Hepatocyte (in vitro differentiated cells): ENCODE measurements at regions not wholly inside any gene's neighbourhood (a gene's known extent, or its start where the extent isn't known, plus 50 kb on each side); places are given as distances from the start of the nearest gene placed in this dataset.

Experiments
- DNase-seq: peaks from one replicate; pipeline ENCODE4 v3.0.0-alpha.2; 2016; ENCODE audit warnings: low spot score
- H2AFZ ChIP-seq: fragments of 200-600 bp; sonication (generic); 2 replicates; pipeline ENCODE4 v1.6.0; 2016; ENCODE audit warnings: antibody characterized with exemption, mild to moderate bottlenecking
- H3K27ac ChIP-seq: fragments of 200-600 bp; sonication (generic); 2 replicates; pipeline ENCODE4 v1.5.1; 2016; ENCODE audit warnings: mild to moderate bottlenecking
- H3K27me3 ChIP-seq: fragments of 200-600 bp; sonication (generic); 2 replicates; pipeline ENCODE4 v1.6.1; 2016
- H3K36me3 ChIP-seq: fragments of 200-600 bp; sonication (generic); replicated peaks from 2 replicates; pipeline ENCODE4 v1.5.1; 2016; ENCODE audit warnings: low read depth; ENCODE audit not compliant: insufficient read depth
- H3K4me1 ChIP-seq: fragments of 200-600 bp; sonication (generic); 2 replicates; pipeline ENCODE4 v1.5.1; 2016; ENCODE audit warnings: mild to moderate bottlenecking, moderate library complexity; ENCODE audit not compliant: insufficient read depth
- H3K4me2 ChIP-seq: fragments of 200-600 bp; sonication (generic); 2 replicates; pipeline ENCODE4 v1.6.0; 2016
- H3K4me3 ChIP-seq: fragments of 200-600 bp; sonication (generic); 2 replicates; pipeline ENCODE4 v1.5.1; 2016; ENCODE audit warnings: mild to moderate bottlenecking
- H3K79me2 ChIP-seq: fragments of 200-600 bp; sonication (generic); 2 replicates; pipeline ENCODE4 v1.6.0; 2017; ENCODE audit warnings: mild to moderate bottlenecking
- H3K9me2 ChIP-seq: fragments of 200-600 bp; sonication (generic); replicated peaks from 2 replicates; pipeline ENCODE4 v1.6.0; 2017; ENCODE audit warnings: mild to moderate bottlenecking; ENCODE audit not compliant: insufficient read depth
- H3K9me3 ChIP-seq: fragments of 200-600 bp; sonication (generic); 2 replicates; pipeline ENCODE4 v1.5.1; 2016; ENCODE audit warnings: low read depth, mild to moderate bottlenecking
- H4K20me1 ChIP-seq: fragments of 200-600 bp; sonication (generic); 2 replicates; pipeline ENCODE4 v1.6.0; 2016; ENCODE audit warnings: mild to moderate bottlenecking; ENCODE audit not compliant: insufficient read depth, poor library complexity, severe bottlenecking
- CTCF ChIP-seq: fragments of 200-600 bp; sonication (generic); IDR thresholded peaks from 2 replicates; pipeline ENCODE4 v1.5.1; 2016; ENCODE audit warnings: antibody characterized with exemption, mild to moderate bottlenecking; ENCODE audit not compliant: poor library complexity
- EZH2 ChIP-seq: fragments of 200-600 bp; sonication (generic); IDR thresholded peaks from 2 replicates; pipeline ENCODE4 v1.6.1; 2016; ENCODE audit warnings: antibody characterized with exemption, mild to moderate bottlenecking, borderline replicate concordance
- EZH2phosphoT487 ChIP-seq: fragments of 200-600 bp; sonication (generic); IDR thresholded peaks from one replicate; pipeline ENCODE4 v1.6.1; 2018; ENCODE audit warnings: antibody characterized with exemption, mild to moderate bottlenecking, low read depth, moderate library complexity; ENCODE audit not compliant: unreplicated experiment, severe bottlenecking
- WGBS: methylation state at CpG from one replicate; pipeline ENCODE4 v1.1.6; 2016; ENCODE audit warnings: low lambda C conversion rate; ENCODE audit errors: missing lambda C conversion rate; 5-methylcytosine and 5-hydroxymethylcytosine counted together

DNA sequence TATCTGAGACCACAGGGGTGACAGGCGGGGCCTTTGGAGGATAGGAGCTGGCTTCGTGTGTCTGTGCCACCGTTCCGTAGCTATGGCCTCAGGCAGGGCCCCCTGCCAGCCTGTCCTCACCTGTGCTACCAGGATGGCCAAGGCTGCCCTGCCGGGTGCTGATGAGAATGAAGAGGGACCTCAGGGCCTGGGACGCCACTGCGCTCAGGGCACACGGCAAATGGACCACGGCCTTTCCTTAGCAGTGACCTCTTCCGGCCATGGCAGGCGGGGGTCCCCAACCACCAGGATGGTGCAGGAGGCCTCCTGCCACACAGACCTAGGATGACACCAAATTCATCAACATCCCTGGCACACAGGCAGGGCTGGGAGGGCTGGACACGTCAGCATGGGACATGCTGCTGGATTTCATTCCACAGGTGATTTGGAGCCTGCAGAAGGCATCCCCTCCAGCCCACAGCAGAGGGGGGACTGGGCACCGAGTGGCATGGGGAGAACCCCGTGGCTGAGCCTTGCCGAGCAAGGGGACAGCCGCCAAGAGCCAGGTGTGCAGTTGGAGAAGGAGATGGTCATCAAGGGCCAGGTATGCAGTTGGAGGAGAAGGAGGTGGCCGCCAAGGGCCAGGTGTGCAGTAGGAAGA, 1321.0 kb downstream of the BRD1 start:
- Histone ChIP-seq H3K4me2 (no peak overlapping the region), H3K27me3 (no peaks in the 10 kb centered on the region), H4K20me1 (no peaks in the 10 kb centered on the region), H3K4me1 (no peaks in the 10 kb centered on the region), H3K36me3 (no peaks in the 10 kb centered on the region), H3K9me2 (no peaks in the 10 kb centered on the region), H3K79me2 (no peaks in the 10 kb centered on the region), H3K4me3 (no peak overlapping the region), H3K27ac (no peak overlapping the region), H2AFZ (no peak overlapping the region), H3K9me3 (no peaks in the 10 kb centered on the region)
- no peak for DNase-seq
- TF ChIP-seq EZH2 = no peak
- no peak for TF ChIP-seq EZH2phosphoT487
- no peak for TF ChIP-seq CTCF
- WGBS = 94% methylated on average over 17 of the region's 17 CpGs

- Histone ChIP-seq H3K27ac (no peak overlapping the region), H3K27me3 (no peaks in the 10 kb centered on the region), H3K36me3 (no peaks in the 10 kb centered on the region), H3K9me3 (no peaks in the 10 kb centered on the region), H3K79me2 (no peaks in the 10 kb centered on the region), H4K20me1 (no peaks in the 10 kb centered on the region), H3K9me2 (no peaks in the 10 kb centered on the region), H3K4me1 (no peaks in the 10 kb centered on the region), H3K4me3 (no peak overlapping the region), H2AFZ (no peak overlapping the region), H3K4me2 (no peak overlapping the region)
- DNase-seq = no peak
- TF ChIP-seq EZH2 (no peak), CTCF (no peak), EZH2phosphoT487 (no peak)
- 83% methylated on average over 8 of the region's 8 CpGs for WGBS
Observed at GRCh38 chr22:48505891-48506290, 1321.8 kb downstream of the BRD1 start.

DNA sequence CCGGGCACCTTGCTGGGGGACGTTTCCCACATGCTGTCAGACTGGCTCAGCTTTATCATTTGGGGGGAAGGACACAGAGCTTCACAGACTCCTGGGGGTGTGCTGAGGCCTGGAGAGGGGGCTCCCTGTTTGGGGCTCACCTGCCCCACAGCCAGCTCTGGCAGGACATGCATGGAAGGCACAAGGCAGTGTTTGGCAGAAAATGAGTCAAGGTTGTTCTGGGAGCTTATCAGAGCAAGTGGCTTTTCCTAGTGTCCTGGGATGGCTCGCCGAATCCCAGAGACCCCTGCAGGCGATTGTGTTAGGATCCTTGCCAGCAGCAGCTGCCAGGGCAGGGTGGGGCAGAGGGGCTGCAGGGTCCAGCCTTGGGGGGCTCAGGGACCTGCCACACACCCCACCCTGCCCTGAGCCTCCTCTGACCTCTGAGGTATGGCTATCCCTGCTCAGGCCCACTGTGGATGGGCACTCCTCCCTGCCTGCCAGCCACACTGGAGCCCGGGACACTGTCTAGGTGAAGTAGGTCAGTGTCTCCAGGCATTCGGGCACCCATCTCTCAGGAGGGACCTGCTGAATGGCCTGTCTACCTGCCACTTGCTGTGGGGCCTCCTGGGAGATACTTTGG, 1323.0 kb downstream of the BRD1 start:
- no peak overlapping the region for H2AFZ ChIP-seq
- no peaks in the 10 kb centered on the region for H3K4me1 ChIP-seq
- H3K4me2 ChIP-seq = no peak overlapping the region
- no peak for TF ChIP-seq EZH2
- TF ChIP-seq CTCF = no peak
- no peak for TF ChIP-seq EZH2phosphoT487
- no peaks in the 10 kb centered on the region for H4K20me1 ChIP-seq
- no peaks in the 10 kb centered on the region for H3K27me3 ChIP-seq
- no peak for DNase-seq
- no peaks in the 10 kb centered on the region for H3K9me3 ChIP-seq
- no peaks in the 10 kb centered on the region for H3K9me2 ChIP-seq
- H3K36me3 ChIP-seq = no peaks in the 10 kb centered on the region
- 73% methylated on average over 7 of the region's 7 CpGs for WGBS
- H3K27ac ChIP-seq = no peak overlapping the region
- H3K79me2 ChIP-seq = no peaks in the 10 kb centered on the region
- H3K4me3 ChIP-seq = no peak overlapping the region
